ENCODE measurements at regions not wholly inside any gene's neighbourhood (a gene's known extent, or its start where the extent isn't known, plus 50 kb on each side); places are given as distances from the start of the nearest gene placed in this dataset.

- Histone ChIP-seq H3T11ph (ENCODE audit: low read length) (no peak overlapping the region), H3K27ac (ENCODE audit: insufficient read length, low read depth, low read length) (no peak overlapping the region), H2BK12ac (ENCODE audit: insufficient read length, low read depth, low read length) (no peak overlapping the region), H3K9me3 (ENCODE audit: control insufficient read depth, low read depth, low read length) (no peaks in the 10 kb centered on the region), H2BK5ac (ENCODE audit: insufficient read length, low read length) (no peak overlapping the region), H2BK15ac (ENCODE audit: low read depth, low read length) (no peak overlapping the region), H2BK120ac (ENCODE audit: low read depth, low read length, poor library complexity, severe bottlenecking) (no peak overlapping the region), H3K18ac (ENCODE audit: insufficient read length, low read depth, low read length) (no peak overlapping the region), H3K23me2 (ENCODE audit: insufficient read length, low read depth, low read length, poor library complexity, severe bottlenecking) (no peaks in the 10 kb centered on the region), H3K27me3 (ENCODE audit: insufficient read depth, low read length) (no peaks in the 10 kb centered on the region), H3K79me2 (ENCODE audit: insufficient read depth, low read length) (no peaks in the 10 kb centered on the region), H2AK5ac (ENCODE audit: insufficient read length, low read length) (no peak overlapping the region), H3K9ac (ENCODE audit: extremely low read depth, insufficient read length, low read length) (no peak overlapping the region), H3K23ac (ENCODE audit: insufficient read length, low read depth, low read length) (no peak overlapping the region), H2BK20ac (ENCODE audit: low read depth, low read length, poor library complexity, severe bottlenecking) (no peak overlapping the region), H3K56ac (ENCODE audit: insufficient read length, low read depth, low read length) (no peak overlapping the region), H3K4me2 (ENCODE audit: insufficient read depth, insufficient read length, low read length) (no peak overlapping the region), H3K79me1 (ENCODE audit: insufficient read depth, low read depth, low read length, poor library complexity, severe bottlenecking) (no peaks in the 10 kb centered on the region), H3K14ac (ENCODE audit: insufficient read depth, low read length) (no peak overlapping the region), H4K5ac (ENCODE audit: insufficient read length, low read depth, low read length) (no peak overlapping the region), H2AFZ (ENCODE audit: low read length) (no peak overlapping the region), H4K20me1 (ENCODE audit: control insufficient read depth, insufficient read depth, insufficient read length) (no peaks in the 10 kb centered on the region), H3K4me1 (ENCODE audit: insufficient read depth, low read length) (no peaks in the 10 kb centered on the region), H4K91ac (ENCODE audit: insufficient read length, low read depth, low read length) (no peak overlapping the region), H4K8ac (replicated peaks; ENCODE audit: insufficient read length, low read depth, low read length) (no peak overlapping the region), H3K4ac (ENCODE audit: low read depth, low read length) (no peak overlapping the region)
- Mint-ChIP-seq H3K9me3 (no peaks in the 10 kb centered on the region), H3K4me1 (no peaks in the 10 kb centered on the region), H3K27me3 (ENCODE audit: low read depth) (no peaks in the 10 kb centered on the region), H3K36me3 (ENCODE audit: insufficient read depth in 1 of 3, low read depth in 3 of 3) (no peaks in the 10 kb centered on the region), H3K27ac (no peak overlapping the region), H3K4me3 (no peak overlapping the region)
- no peak for DNase-seq
- WGBS (ENCODE audit: extremely low coverage, insufficient read length, low lambda C conversion rate) = no CpG with 5 or more reads among the region's 3 CpGs
- TF ChIP-seq, protein P1, sequence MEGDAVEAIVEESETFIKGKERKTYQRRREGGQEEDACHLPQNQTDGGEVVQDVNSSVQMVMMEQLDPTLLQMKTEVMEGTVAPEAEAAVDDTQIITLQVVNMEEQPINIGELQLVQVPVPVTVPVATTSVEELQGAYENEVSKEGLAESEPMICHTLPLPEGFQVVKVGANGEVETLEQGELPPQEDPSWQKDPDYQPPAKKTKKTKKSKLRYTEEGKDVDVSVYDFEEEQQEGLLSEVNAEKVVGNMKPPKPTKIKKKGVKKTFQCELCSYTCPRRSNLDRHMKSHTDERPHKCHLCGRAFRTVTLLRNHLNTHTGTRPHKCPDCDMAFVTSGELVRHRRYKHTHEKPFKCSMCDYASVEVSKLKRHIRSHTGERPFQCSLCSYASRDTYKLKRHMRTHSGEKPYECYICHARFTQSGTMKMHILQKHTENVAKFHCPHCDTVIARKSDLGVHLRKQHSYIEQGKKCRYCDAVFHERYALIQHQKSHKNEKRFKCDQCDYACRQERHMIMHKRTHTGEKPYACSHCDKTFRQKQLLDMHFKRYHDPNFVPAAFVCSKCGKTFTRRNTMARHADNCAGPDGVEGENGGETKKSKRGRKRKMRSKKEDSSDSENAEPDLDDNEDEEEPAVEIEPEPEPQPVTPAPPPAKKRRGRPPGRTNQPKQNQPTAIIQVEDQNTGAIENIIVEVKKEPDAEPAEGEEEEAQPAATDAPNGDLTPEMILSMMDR (conservative IDR thresholded peaks at IDR 0.05) = no peak
Measured at GRCh38 chr4:163866728-163867315, 372.3 kb downstream of the TMA16 start.
